ENCODE measurements at regions not wholly inside any gene's neighbourhood (a gene's known extent, or its start where the extent isn't known, plus 50 kb on each side); places are given as distances from the start of the nearest gene placed in this dataset.

GRCh38 chr20:40489886-40490285, 199.2 kb downstream of the MAFB start:
- TF ChIP-seq CTCF (conservative IDR thresholded peaks at IDR 0.05): no peak
- no peak for TF ChIP-seq EZH2 (IDR thresholded peaks at IDR 0.05; ENCODE audit: low read depth)
